ENCODE measurements at regions not wholly inside any gene's neighbourhood (a gene's known extent, or its start where the extent isn't known, plus 50 kb on each side); places are given as distances from the start of the nearest gene placed in this dataset.
"Not testable (repeated sequence)": the region's sequence is repeated elsewhere in the genome, so short reads cannot be mapped to it uniquely, and the experiment has no call there.

- no peak for DNase-seq
- 92% methylated on average over 1 of the region's 1 CpG for WGBS, 2 donors
- H3K9me3 ChIP-seq (ENCODE audit: control insufficient read depth, low read length): no peaks in the 10 kb centered on the region
- intact Hi-C loops (cut with DNase I): no loop called here
- no peaks in the 10 kb centered on the region for H3K27me3 ChIP-seq (ENCODE audit: control insufficient read depth in 1 of 2, insufficient read depth in 2 of 2, low read length in 1 of 2)
- H3K4me1 ChIP-seq (ENCODE audit: control insufficient read depth in 1 of 2, insufficient read depth in 2 of 2, low read length in 2 of 2): no peaks in the 10 kb centered on the region
- ATAC-seq (ENCODE audit: low FRiP score): no peak
- H3K27ac ChIP-seq (ENCODE audit: low read depth in 1 of 2, low read length in 2 of 2): no peak overlapping the region
- H3K4me3 ChIP-seq (ENCODE audit: low read length in 2 of 2): no peak overlapping the region
- H3K36me3 ChIP-seq (ENCODE audit: control insufficient read depth in 1 of 2, insufficient read depth in 2 of 2, low read length in 1 of 2): no peaks in the 10 kb centered on the region
Observed at GRCh38 chr3:106438887-106439286, 570.1 kb upstream of the CBLB start.

GRCh38 chr3:106440672-106441071 is 571.9 kb upstream of the CBLB start:
- intact Hi-C loops (cut with DNase I): no loop called here
- H3K9me3 ChIP-seq (ENCODE audit: control insufficient read depth, low read length): no peaks in the 10 kb centered on the region

GRCh38 chr3:106446271-106446670 is 577.5 kb upstream of the CBLB start:
- WGBS, 2 donors: 67% methylated on average over 4 of the region's 4 CpGs
- Histone ChIP-seq H3K4me1 (ENCODE audit: control insufficient read depth in 1 of 2, insufficient read depth in 2 of 2, low read length in 2 of 2) (no peaks in the 10 kb centered on the region), H3K27me3 (ENCODE audit: control insufficient read depth in 1 of 2, insufficient read depth in 2 of 2, low read length in 1 of 2) (no peaks in the 10 kb centered on the region), H3K9me3 (ENCODE audit: control insufficient read depth, low read length) (no peaks in the 10 kb centered on the region), H3K36me3 (ENCODE audit: control insufficient read depth in 1 of 2, insufficient read depth in 2 of 2, low read length in 1 of 2) (no peaks in the 10 kb centered on the region), H3K27ac (ENCODE audit: low read depth in 1 of 2, low read length in 2 of 2) (no peak overlapping the region), H3K4me3 (ENCODE audit: low read length in 2 of 2) (no peak overlapping the region)
- no peak for DNase-seq
- ATAC-seq (ENCODE audit: low FRiP score): no peak
- intact Hi-C loops (cut with DNase I): no loop called here

More at GRCh38 chr3:106440672-106441071, 571.9 kb upstream of the CBLB start:
- no peaks in the 10 kb centered on the region for H3K36me3 ChIP-seq (ENCODE audit: control insufficient read depth in 1 of 2, insufficient read depth in 2 of 2, low read length in 1 of 2)
- H3K27me3 ChIP-seq (ENCODE audit: control insufficient read depth in 1 of 2, insufficient read depth in 2 of 2, low read length in 1 of 2): no peaks in the 10 kb centered on the region
- H3K4me1 ChIP-seq (ENCODE audit: control insufficient read depth in 1 of 2, insufficient read depth in 2 of 2, low read length in 2 of 2): no peaks in the 10 kb centered on the region
- ATAC-seq (ENCODE audit: low FRiP score) (no peak), DNase-seq (no peak)
- WGBS, 2 donors: 52 to 53% methylated on average over 2 of the region's 2 CpGs
- H3K4me3 ChIP-seq (ENCODE audit: low read length in 2 of 2): no peak overlapping the region
- no peak overlapping the region for H3K27ac ChIP-seq (ENCODE audit: low read depth in 1 of 2, low read length in 2 of 2)

- DNase-seq (no peak), ATAC-seq (ENCODE audit: low FRiP score) (no peak)
- intact Hi-C loops (cut with DNase I): no loop called here
Observed at GRCh38 chr3:106447723-106448301, 579.0 kb upstream of the CBLB start.

GRCh38 chr3:106448372-106448966 is 579.7 kb upstream of the CBLB start:
- ATAC-seq (ENCODE audit: low FRiP score); H3K27me3 ChIP-seq (ENCODE audit: control insufficient read depth in 1 of 2, insufficient read depth in 2 of 2, low read length in 1 of 2); H3K9me3 ChIP-seq (ENCODE audit: control insufficient read depth, low read length); H3K36me3 ChIP-seq (ENCODE audit: control insufficient read depth in 1 of 2, insufficient read depth in 2 of 2, low read length in 1 of 2); H3K4me3 ChIP-seq (ENCODE audit: low read length in 2 of 2); H3K27ac ChIP-seq (ENCODE audit: low read depth in 1 of 2, low read length in 2 of 2); H3K4me1 ChIP-seq (ENCODE audit: control insufficient read depth in 1 of 2, insufficient read depth in 2 of 2, low read length in 2 of 2); DNase-seq; intact Hi-C loops (cut with DNase I): not testable (repeated sequence)
- 96% methylated on average over 3 of the region's 3 CpGs for WGBS, 2 donors

More at GRCh38 chr3:106447723-106448301, 579.0 kb upstream of the CBLB start:
- Histone ChIP-seq H3K4me1 (ENCODE audit: control insufficient read depth in 1 of 2, insufficient read depth in 2 of 2, low read length in 2 of 2) (no peaks in the 10 kb centered on the region), H3K9me3 (ENCODE audit: control insufficient read depth, low read length) (no peaks in the 10 kb centered on the region), H3K36me3 (ENCODE audit: control insufficient read depth in 1 of 2, insufficient read depth in 2 of 2, low read length in 1 of 2) (no peaks in the 10 kb centered on the region), H3K27ac (ENCODE audit: low read depth in 1 of 2, low read length in 2 of 2) (no peak overlapping the region), H3K4me3 (ENCODE audit: low read length in 2 of 2) (no peak overlapping the region), H3K27me3 (ENCODE audit: control insufficient read depth in 1 of 2, insufficient read depth in 2 of 2, low read length in 1 of 2) (no peaks in the 10 kb centered on the region)

- Histone ChIP-seq H3K27me3 (ENCODE audit: control insufficient read depth in 1 of 2, insufficient read depth in 2 of 2, low read length in 1 of 2) (no peaks in the 10 kb centered on the region), H3K27ac (ENCODE audit: low read depth in 1 of 2, low read length in 2 of 2) (no peak overlapping the region), H3K9me3 (ENCODE audit: control insufficient read depth, low read length) (no peaks in the 10 kb centered on the region), H3K36me3 (ENCODE audit: control insufficient read depth in 1 of 2, insufficient read depth in 2 of 2, low read length in 1 of 2) (no peaks in the 10 kb centered on the region), H3K4me3 (ENCODE audit: low read length in 2 of 2) (no peak overlapping the region), H3K4me1 (ENCODE audit: control insufficient read depth in 1 of 2, insufficient read depth in 2 of 2, low read length in 2 of 2) (peaks cover 0 to 7% of the 10 kb centered on the region in 2 donors)
- no peak for DNase-seq
- WGBS, 2 donors: 27 to 30% methylated on average over 1 of the region's 1 CpG
- intact Hi-C loops (cut with DNase I): no loop called here
- ATAC-seq (ENCODE audit: low FRiP score): no peak
Observed at GRCh38 chr3:106452096-106452495, 583.3 kb upstream of the CBLB start.

GRCh38 chr3:106454497-106454896 is 585.7 kb upstream of the CBLB start:
- Histone ChIP-seq H3K9me3 (ENCODE audit: control insufficient read depth, low read length) (no peaks in the 10 kb centered on the region), H3K4me1 (ENCODE audit: control insufficient read depth in 1 of 2, insufficient read depth in 2 of 2, low read length in 2 of 2) (peaks cover 0 to 7% of the 10 kb centered on the region in 2 donors), H3K4me3 (ENCODE audit: low read length in 2 of 2) (no peak overlapping the region), H3K36me3 (ENCODE audit: control insufficient read depth in 1 of 2, insufficient read depth in 2 of 2, low read length in 1 of 2) (no peaks in the 10 kb centered on the region), H3K27me3 (ENCODE audit: control insufficient read depth in 1 of 2, insufficient read depth in 2 of 2, low read length in 1 of 2) (no peaks in the 10 kb centered on the region), H3K27ac (ENCODE audit: low read depth in 1 of 2, low read length in 2 of 2) (no peak overlapping the region)
- ATAC-seq (ENCODE audit: low FRiP score) (no peak), DNase-seq (no peak)
- intact Hi-C loops (cut with DNase I): no loop called here
- WGBS, 2 donors: 88 to 95% methylated on average over 4 of the region's 4 CpGs

- no peaks in the 10 kb centered on the region for H3K27me3 ChIP-seq (ENCODE audit: control insufficient read depth in 1 of 2, insufficient read depth in 2 of 2, low read length in 1 of 2)
- H3K36me3 ChIP-seq (ENCODE audit: control insufficient read depth in 1 of 2, insufficient read depth in 2 of 2, low read length in 1 of 2): no peaks in the 10 kb centered on the region
- H3K4me3 ChIP-seq (ENCODE audit: low read length in 2 of 2): no peak overlapping the region
- ATAC-seq (ENCODE audit: low FRiP score) (no peak), DNase-seq (peak in 1 of 2 donors; percentile 69)
- intact Hi-C loops (cut with DNase I): no loop called here
- H3K27ac ChIP-seq (ENCODE audit: low read depth in 1 of 2, low read length in 2 of 2): no peak overlapping the region
- H3K9me3 ChIP-seq (ENCODE audit: control insufficient read depth, low read length): no peaks in the 10 kb centered on the region
- 58 to 59% methylated on average over 3 of the region's 3 CpGs for WGBS, 2 donors
- H3K4me1 ChIP-seq (ENCODE audit: control insufficient read depth in 1 of 2, insufficient read depth in 2 of 2, low read length in 2 of 2): peaks cover 0 to 7% of the 10 kb centered on the region in 2 donors
Observed at GRCh38 chr3:106457281-106458180, 588.7 kb upstream of the CBLB start.

All from aorta (tissue), 5 donors.